GM10248 (cell line): ENCODE measurements at regions not wholly inside any gene's neighbourhood (a gene's known extent, or its start where the extent isn't known, plus 50 kb on each side); places are given as distances from the start of the nearest gene placed in this dataset.

ENCODE experiments used
- CTCF ChIA-PET: fragments of 300-600 bp; sonication (Branson Sonifier 250); formaldehyde crosslinking; extraction: SDS; loops from one replicate; lab custom pipeline; 2021; ENCODE audit warnings: antibody characterized with exemption; lab: Yijun Ruan, JAX
- POLR2A ChIA-PET: fragments of 350-650 bp; sonication (Branson Sonifier 250); formaldehyde crosslinking; extraction: SDS; loops from one replicate; lab custom pipeline; 2020; ENCODE audit warnings: antibody characterized with exemption; lab: Yijun Ruan, JAX
- DNase-seq: peaks from one replicate; pipeline ENCODE4 v3.0.0; 2012; ENCODE audit errors: extremely low spot score
- CTCF ChIP-seq: IDR thresholded peaks from 2 replicates; pipeline ENCODE4 v1.5.1; 2012; ENCODE audit warnings: mild to moderate bottlenecking, low read depth; ENCODE audit errors: extremely low read depth, missing control alignments, control extremely low read depth

- CTCF ChIA-PET = no interaction called here
- DNase-seq = no peak
- no peak for TF ChIP-seq CTCF
- POLR2A ChIA-PET = no interaction called here
These were observed 116.3 kb downstream of the EFNB1 start for GRCh38 chrX:68945081-68945602.

- ChIA-PET CTCF (no interaction called here), POLR2A (no interaction called here)
- DNase-seq = no peak
- TF ChIP-seq CTCF = no peak
These were observed 115.4 kb downstream of the EFNB1 start for GRCh38 chrX:68944211-68944610.

- ChIA-PET CTCF (no interaction called here), POLR2A (no interaction called here)
- no peak for DNase-seq
- TF ChIP-seq CTCF = no peak
These were observed 114.0 kb downstream of the EFNB1 start for GRCh38 chrX:68942840-68943239.

GRCh38 chrX:68942104-68942503, 113.3 kb downstream of the EFNB1 start:
- peak; percentile 2 for DNase-seq
- POLR2A ChIA-PET = no interaction called here
- CTCF ChIA-PET = no interaction called here
- no peak for TF ChIP-seq CTCF

GRCh38 chrX:68941385-68941952, 112.6 kb downstream of the EFNB1 start:
- CTCF ChIA-PET = no interaction called here
- POLR2A ChIA-PET = no interaction called here
- no peak for TF ChIP-seq CTCF
- no peak for DNase-seq

GRCh38 chrX:68940601-68941000, 111.8 kb downstream of the EFNB1 start:
- ChIA-PET CTCF (no interaction called here), POLR2A (no interaction called here)
- DNase-seq = no peak
- no peak for TF ChIP-seq CTCF
